Activated CD8-positive, alpha-beta T cell treated with anti-CD3 and anti-CD28 coated beads, Interleukin-2, amount 10 ng/mL, durations not matched to agents 7 days and 5 days (primary cell): ENCODE measurements at regions not wholly inside any gene's neighbourhood (a gene's known extent, or its start where the extent isn't known, plus 50 kb on each side); places are given as distances from the start of the nearest gene placed in this dataset.
"Not testable (repeated sequence)": the region's sequence is repeated elsewhere in the genome, so short reads cannot be mapped to it uniquely, and the experiment has no call there.

Experiments used
- ATAC-seq: fragments of 150-1000 bp; cut with Tn5 transposase; one replicate; pipeline ENCODE4 v1.10.0; 2021; ENCODE audit warnings: moderate library complexity
- CTCF ChIA-PET: fragments of 350-600 bp; sonication (Branson Sonifier 250); formaldehyde crosslinking; loops from one replicate; lab custom pipeline; 2021; ENCODE audit warnings: antibody characterized with exemption; lab: Charles Lee
- POLR2A ChIA-PET: fragments of 350-600 bp; sonication (Branson Sonifier 250); formaldehyde crosslinking; loops from one replicate; lab custom pipeline; 2021; ENCODE audit warnings: antibody characterized with exemption; lab: Charles Lee
- DNase-seq: peaks from one replicate; pipeline ENCODE4 v3.0.0-alpha.2; 2020
- H3K27ac Mint-ChIP-seq: one replicate; pipeline ENCODE4 v1.8.0; 2021; ENCODE audit warnings: mild to moderate bottlenecking, mixed read lengths
- H3K27me3 Mint-ChIP-seq: one replicate; pipeline ENCODE4 v1.8.0; 2021; ENCODE audit warnings: low read depth, mixed read lengths
- H3K36me3 Mint-ChIP-seq: one replicate; pipeline ENCODE4 v1.8.0; 2021; ENCODE audit warnings: low read depth, mixed read lengths
- H3K4me1 Mint-ChIP-seq: one replicate; pipeline ENCODE4 v1.8.0; 2021; ENCODE audit warnings: low read depth, mixed read lengths
- H3K4me3 Mint-ChIP-seq: one replicate; pipeline ENCODE4 v1.8.0; 2021; ENCODE audit warnings: mild to moderate bottlenecking, mixed read lengths
- H3K9me3 Mint-ChIP-seq: one replicate; pipeline ENCODE4 v1.8.0; 2022; ENCODE audit warnings: mixed read lengths; ENCODE audit not compliant: insufficient read depth

DNA sequence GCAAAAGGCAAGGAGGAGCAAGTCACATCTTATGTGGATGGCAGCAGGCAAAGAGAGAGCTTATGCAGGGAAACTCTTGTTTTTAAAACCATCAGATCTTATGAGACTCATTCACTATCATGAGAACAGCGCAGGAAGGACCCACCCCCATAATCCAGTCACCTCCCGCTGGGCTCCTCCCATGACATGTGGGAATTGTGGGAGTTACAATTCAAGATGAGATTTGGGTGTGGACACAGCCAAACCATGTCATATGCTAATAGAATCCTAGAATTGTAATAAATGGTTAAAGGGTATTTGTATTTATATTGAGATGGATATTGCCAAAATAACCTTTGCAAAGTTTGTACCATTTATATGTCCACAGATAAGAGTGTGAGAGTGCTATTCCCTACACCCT, 72.1 kb upstream of the PNPT1 start:
- H3K36me3 Mint-ChIP-seq, H3K27ac Mint-ChIP-seq, H3K4me1 Mint-ChIP-seq, POLR2A ChIA-PET, ATAC-seq, CTCF ChIA-PET, H3K9me3 Mint-ChIP-seq, H3K27me3 Mint-ChIP-seq, DNase-seq, H3K4me3 Mint-ChIP-seq: not testable (repeated sequence)

DNA sequence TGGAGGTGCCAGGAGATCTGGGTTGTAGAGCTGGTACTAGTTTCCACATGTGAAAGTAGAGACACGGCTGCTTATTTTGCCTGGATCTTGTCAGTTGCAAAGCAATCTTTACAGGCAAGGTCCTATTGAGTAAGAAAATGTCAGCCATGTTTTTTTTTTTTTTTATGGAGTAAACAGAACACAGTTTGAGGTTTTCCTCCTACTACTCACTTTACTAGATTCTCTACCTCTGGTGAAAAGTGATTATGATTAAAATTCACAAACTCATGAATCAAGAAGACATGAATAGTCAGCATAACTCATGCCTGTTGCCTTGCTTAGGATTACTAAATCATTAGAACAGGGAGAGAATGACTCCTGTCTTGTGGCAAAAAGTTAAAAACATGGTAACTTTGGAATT, 70.1 kb upstream of the PNPT1 start:
- no peak overlapping the region for H3K4me3 Mint-ChIP-seq
- no peaks in the 10 kb centered on the region for H3K4me1 Mint-ChIP-seq
- POLR2A ChIA-PET, result no interaction called here
- H3K36me3 Mint-ChIP-seq, result no peaks in the 10 kb centered on the region
- no peak overlapping the region for H3K27ac Mint-ChIP-seq
- H3K9me3 Mint-ChIP-seq, result no peaks in the 10 kb centered on the region
- ATAC-seq (no peak), DNase-seq (no peak)
- CTCF ChIA-PET, result no interaction called here
- H3K27me3 Mint-ChIP-seq, result peaks cover 9% of the 10 kb centered on the region

DNA sequence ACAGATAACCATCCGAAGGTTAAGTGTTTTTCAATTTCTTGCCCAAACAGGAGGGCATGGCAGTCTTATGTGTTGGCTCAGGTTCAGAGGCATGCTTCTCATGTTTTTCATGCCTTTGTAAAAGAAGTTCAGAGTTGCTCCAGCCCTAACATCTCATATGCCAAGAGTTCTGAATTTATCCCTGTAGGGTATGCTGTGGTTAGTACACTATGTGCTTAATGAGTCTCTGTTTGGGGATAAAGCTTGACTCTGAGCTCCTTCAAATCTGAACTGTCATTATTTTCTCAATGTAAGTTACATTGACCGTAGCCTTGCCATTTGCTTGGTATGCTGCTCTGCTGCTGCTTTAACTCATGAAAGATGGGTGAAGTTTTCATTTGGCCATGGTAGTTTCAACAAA, 67.9 kb upstream of the PNPT1 start:
- ChIA-PET CTCF (no interaction called here), POLR2A (no interaction called here)
- H3K4me3 Mint-ChIP-seq, result no peak overlapping the region
- H3K4me1 Mint-ChIP-seq, result no peaks in the 10 kb centered on the region
- no peaks in the 10 kb centered on the region for H3K36me3 Mint-ChIP-seq
- no peak overlapping the region for H3K27ac Mint-ChIP-seq
- no peak for ATAC-seq
- peaks cover 7% of the 10 kb centered on the region for H3K27me3 Mint-ChIP-seq
- no peaks in the 10 kb centered on the region for H3K9me3 Mint-ChIP-seq
- DNase-seq, result no peak

GRCh38 chr2:55761024-55761423, 67.4 kb upstream of the PNPT1 start:
- ATAC-seq (no peak), DNase-seq (no peak)
- Mint-ChIP-seq H3K27me3 (peaks cover 7% of the 10 kb centered on the region), H3K4me3 (no peak overlapping the region), H3K27ac (no peak overlapping the region), H3K4me1 (no peaks in the 10 kb centered on the region), H3K9me3 (no peaks in the 10 kb centered on the region), H3K36me3 (no peaks in the 10 kb centered on the region)
- ChIA-PET POLR2A (no interaction called here), CTCF (no interaction called here)

DNA sequence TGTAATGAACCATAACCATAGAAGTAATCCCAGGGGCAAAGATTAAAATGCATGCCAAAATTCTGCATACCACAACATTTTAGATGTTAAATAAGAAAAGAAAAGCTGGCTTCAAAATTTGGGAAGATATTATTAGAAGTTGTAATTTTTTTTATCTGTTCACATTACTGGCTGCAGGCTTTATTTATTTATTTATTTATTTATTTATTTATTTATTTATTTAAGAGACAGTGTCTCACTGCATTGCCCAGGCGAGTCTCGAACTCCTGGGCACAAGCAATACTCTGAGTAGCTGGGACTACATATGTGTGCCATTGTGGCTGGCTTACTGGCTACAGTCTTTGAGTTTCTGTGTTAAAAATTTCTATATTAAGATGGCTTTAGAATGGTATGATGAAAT, 66.5 kb upstream of the PNPT1 start:
- no peaks in the 10 kb centered on the region for H3K36me3 Mint-ChIP-seq
- H3K27me3 Mint-ChIP-seq, result peaks cover 7% of the 10 kb centered on the region
- ChIA-PET CTCF (no interaction called here), POLR2A (no interaction called here)
- H3K9me3 Mint-ChIP-seq, result no peaks in the 10 kb centered on the region
- DNase-seq (no peak), ATAC-seq (no peak)
- no peak overlapping the region for H3K27ac Mint-ChIP-seq
- H3K4me3 Mint-ChIP-seq, result no peak overlapping the region
- H3K4me1 Mint-ChIP-seq, result no peaks in the 10 kb centered on the region

GRCh38 chr2:55759271-55759921, 65.8 kb upstream of the PNPT1 start:
- ChIA-PET CTCF (no interaction called here), POLR2A (no interaction called here)
- ATAC-seq (no peak), DNase-seq (no peak)
- Mint-ChIP-seq H3K27me3 (peaks cover 7% of the 10 kb centered on the region), H3K27ac (no peak overlapping the region), H3K4me3 (no peak overlapping the region), H3K9me3 (no peaks in the 10 kb centered on the region), H3K4me1 (no peaks in the 10 kb centered on the region), H3K36me3 (no peaks in the 10 kb centered on the region)

DNA sequence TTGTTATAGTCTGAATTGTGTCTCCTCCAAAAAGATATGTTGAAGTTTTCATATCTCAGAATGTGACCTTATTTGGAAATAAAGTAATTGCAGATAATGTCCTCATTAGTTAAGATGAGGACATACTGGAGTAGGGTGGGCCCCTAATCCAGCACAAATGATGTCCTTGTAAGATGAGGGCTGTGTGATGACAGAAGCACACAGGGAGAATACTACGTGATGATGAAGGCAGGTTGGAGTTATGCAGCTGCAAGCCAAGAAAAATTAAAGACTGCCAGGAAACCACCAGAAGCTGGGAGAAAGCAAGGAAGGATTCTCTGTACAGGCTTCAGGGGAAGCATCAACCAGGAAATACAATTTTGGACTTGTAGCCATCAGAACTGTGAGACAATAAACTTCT, 58.3 kb upstream of the PNPT1 start:
- POLR2A ChIA-PET, result no interaction called here
- ATAC-seq, result no peak
- CTCF ChIA-PET, result no interaction called here
- H3K27ac Mint-ChIP-seq, result no peak overlapping the region
- H3K27me3 Mint-ChIP-seq, result no peaks in the 10 kb centered on the region
- H3K36me3 Mint-ChIP-seq, result no peaks in the 10 kb centered on the region
- DNase-seq, result no peak
- H3K4me3 Mint-ChIP-seq, result no peak overlapping the region
- H3K4me1 Mint-ChIP-seq, result no peaks in the 10 kb centered on the region
- H3K9me3 Mint-ChIP-seq, result no peaks in the 10 kb centered on the region

DNA sequence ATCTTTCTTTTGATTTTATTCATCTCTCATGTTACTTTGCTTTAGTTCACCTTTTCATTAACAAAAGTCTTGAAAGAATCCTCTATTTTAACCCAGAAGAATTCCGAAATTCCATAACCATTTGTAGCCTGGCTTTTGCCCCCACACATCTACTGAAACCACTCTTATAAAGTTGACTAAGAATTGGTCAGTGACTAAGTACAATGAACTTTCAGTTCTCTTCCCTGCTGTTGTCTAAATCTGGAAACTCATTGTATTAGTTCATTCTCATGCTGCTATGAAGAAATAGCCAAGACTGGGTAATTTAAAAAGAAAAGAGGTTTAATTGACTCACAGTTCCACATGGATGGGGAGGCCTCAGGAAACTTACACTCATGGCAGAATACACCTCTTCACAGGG, 49.9 kb upstream of the PNPT1 start:
- no peak overlapping the region for H3K4me3 Mint-ChIP-seq
- ChIA-PET CTCF (no interaction called here), POLR2A (no interaction called here)
- H3K36me3 Mint-ChIP-seq, result no peaks in the 10 kb centered on the region
- no peaks in the 10 kb centered on the region for H3K9me3 Mint-ChIP-seq
- H3K4me1 Mint-ChIP-seq, result no peaks in the 10 kb centered on the region
- no peak overlapping the region for H3K27ac Mint-ChIP-seq
- ATAC-seq, result no peak
- no peaks in the 10 kb centered on the region for H3K27me3 Mint-ChIP-seq
- no peak for DNase-seq
